Renal pelvis (tissue), 1 donor: ENCODE measurements at regions not wholly inside any gene's neighbourhood (a gene's known extent, or its start where the extent isn't known, plus 50 kb on each side); places are given as distances from the start of the nearest gene placed in this dataset.

Source experiments
- DNase-seq: peaks from one replicate; pipeline ENCODE4 v3.0.0-alpha.2; 2013

GRCh38 chr2:240209493-240209892, 69.0 kb upstream of the OTOS start:
- no peak for DNase-seq

- DNase-seq: no peak
These were observed 69.9 kb upstream of the OTOS start for GRCh38 chr2:240210198-240210965.

- no peak for DNase-seq
These were observed 70.6 kb upstream of the OTOS start for GRCh38 chr2:240211096-240211495.

GRCh38 chr2:240211598-240212424, 71.4 kb upstream of the OTOS start:
- no peak for DNase-seq

- no peak for DNase-seq
These were observed 72.2 kb upstream of the OTOS start for GRCh38 chr2:240212425-240213225.

GRCh38 chr2:240213226-240213475, 72.7 kb upstream of the OTOS start:
- no peak for DNase-seq

- no peak for DNase-seq
These were observed 73.3 kb upstream of the OTOS start for GRCh38 chr2:240213476-240214421.

GRCh38 chr2:240214790-240215675, 74.6 kb upstream of the OTOS start:
- no peak for DNase-seq

- no peak for DNase-seq
These were observed 75.2 kb upstream of the OTOS start for GRCh38 chr2:240215676-240216051.

- no peak for DNase-seq
These were observed 75.7 kb upstream of the OTOS start for GRCh38 chr2:240216167-240216566.

GRCh38 chr2:240217431-240218301, 77.2 kb upstream of the OTOS start:
- no peak for DNase-seq

- DNase-seq: no peak
These were observed 78.9 kb upstream of the OTOS start for GRCh38 chr2:240219208-240219890.

- no peak for DNase-seq
These were observed 79.9 kb upstream of the OTOS start for GRCh38 chr2:240220371-240220770.

- no peak for DNase-seq
These were observed 83.2 kb upstream of the OTOS start for GRCh38 chr2:240223631-240224030.

GRCh38 chr2:240224676-240225075, 84.2 kb upstream of the OTOS start:
- peak; percentile 71 for DNase-seq

- no peak for DNase-seq
These were observed 84.7 kb upstream of the OTOS start for GRCh38 chr2:240225131-240225530.

GRCh38 chr2:240225660-240226475, 85.4 kb upstream of the OTOS start:
- no peak for DNase-seq
